ENCODE measurements at regions not wholly inside any gene's neighbourhood (a gene's known extent, or its start where the extent isn't known, plus 50 kb on each side); places are given as distances from the start of the nearest gene placed in this dataset.
"Not testable (repeated sequence)": the region's sequence is repeated elsewhere in the genome, so short reads cannot be mapped to it uniquely, and the experiment has no call there.

GRCh38 chr9:78122631-78123030 lies 91.0 kb upstream of the GNAQ start:
- no peak for DNase-seq (ENCODE audit: low spot score)

- DNase-seq (ENCODE audit: low spot score): peak; percentile 26
These were observed 89.9 kb upstream of the GNAQ start for GRCh38 chr9:78121488-78121887.

GRCh38 chr9:78118742-78119473 lies 87.3 kb upstream of the GNAQ start:
- DNase-seq (ENCODE audit: low spot score): peak; percentile 27

- DNase-seq (ENCODE audit: low spot score): no peak
These were observed 83.5 kb upstream of the GNAQ start for GRCh38 chr9:78115073-78115472.

GRCh38 chr9:78114581-78114980 lies 83.0 kb upstream of the GNAQ start:
- DNase-seq (ENCODE audit: low spot score): no peak

GRCh38 chr9:78112406-78112805 lies 80.8 kb upstream of the GNAQ start:
- no peak for DNase-seq (ENCODE audit: low spot score)

GRCh38 chr9:78112004-78112403 lies 80.4 kb upstream of the GNAQ start:
- DNase-seq (ENCODE audit: low spot score): no peak

GRCh38 chr9:78109075-78109474 lies 77.5 kb upstream of the GNAQ start:
- DNase-seq (ENCODE audit: low spot score): no peak

- not testable (repeated sequence) for DNase-seq (ENCODE audit: low spot score)
These were observed 75.0 kb upstream of the GNAQ start for GRCh38 chr9:78106586-78106985.

GRCh38 chr9:78103971-78104433 lies 72.4 kb upstream of the GNAQ start:
- DNase-seq (ENCODE audit: low spot score): no peak

- DNase-seq (ENCODE audit: low spot score): no peak
These were observed 69.6 kb upstream of the GNAQ start for GRCh38 chr9:78101247-78101646.

GRCh38 chr9:78097541-78097940 lies 65.9 kb upstream of the GNAQ start:
- DNase-seq (ENCODE audit: low spot score): no peak

- DNase-seq (ENCODE audit: low spot score): no peak
These were observed 60.1 kb upstream of the GNAQ start for GRCh38 chr9:78091731-78092130.

- DNase-seq (ENCODE audit: low spot score): no peak
These were observed 57.5 kb upstream of the GNAQ start for GRCh38 chr9:78089111-78089510.

GRCh38 chr9:78088190-78088589 lies 56.6 kb upstream of the GNAQ start:
- DNase-seq (ENCODE audit: low spot score): not testable (repeated sequence)
